Stimulated activated CD8-positive, alpha-beta memory T cell treated with anti-CD3 and anti-CD28 coated beads, Interleukin-12 subunit alpha, Interleukin-12 subunit beta, amount 100 ng/mL, for 24 hours (primary cell): ENCODE measurements at regions not wholly inside any gene's neighbourhood (a gene's known extent, or its start where the extent isn't known, plus 50 kb on each side); places are given as distances from the start of the nearest gene placed in this dataset.
"Not testable (repeated sequence)": the region's sequence is repeated elsewhere in the genome, so short reads cannot be mapped to it uniquely, and the experiment has no call there.

ENCODE experiments used
- DNase-seq: peaks from one replicate; pipeline ENCODE4 v3.0.0-alpha.2; 2020; ENCODE audit errors: extremely low read depth

GRCh38 chr6:140677781-140678528 lies 1303.5 kb upstream of the CITED2 start:
- DNase-seq, result no peak

- no peak for DNase-seq
Observed at GRCh38 chr6:140671926-140672325, 1297.5 kb upstream of the CITED2 start.

GRCh38 chr6:140670021-140670420 lies 1295.6 kb upstream of the CITED2 start:
- no peak for DNase-seq

GRCh38 chr6:140669321-140669720 lies 1294.9 kb upstream of the CITED2 start:
- no peak for DNase-seq

GRCh38 chr6:140663772-140664171 lies 1289.3 kb upstream of the CITED2 start:
- DNase-seq, result no peak

GRCh38 chr6:140663094-140663493 lies 1288.6 kb upstream of the CITED2 start:
- no peak for DNase-seq

- DNase-seq, result no peak
Observed at GRCh38 chr6:140661691-140662090, 1287.2 kb upstream of the CITED2 start.

GRCh38 chr6:140660295-140660694 lies 1285.8 kb upstream of the CITED2 start:
- no peak for DNase-seq

- DNase-seq, result no peak
Observed at GRCh38 chr6:140653972-140654371, 1279.5 kb upstream of the CITED2 start.

GRCh38 chr6:140653506-140653905 lies 1279.1 kb upstream of the CITED2 start:
- no peak for DNase-seq

GRCh38 chr6:140649502-140649901 lies 1275.1 kb upstream of the CITED2 start:
- DNase-seq, result not testable (repeated sequence)

GRCh38 chr6:140647322-140647721 lies 1272.9 kb upstream of the CITED2 start:
- DNase-seq, result not testable (repeated sequence)

GRCh38 chr6:140644017-140644416 lies 1269.6 kb upstream of the CITED2 start:
- no peak for DNase-seq

- no peak for DNase-seq
Observed at GRCh38 chr6:140641412-140641811, 1267.0 kb upstream of the CITED2 start.

GRCh38 chr6:140636908-140637402 lies 1262.5 kb upstream of the CITED2 start:
- DNase-seq, result no peak

GRCh38 chr6:140636271-140636907 lies 1261.9 kb upstream of the CITED2 start:
- DNase-seq, result no peak

- no peak for DNase-seq
Observed at GRCh38 chr6:140627002-140627401, 1252.6 kb upstream of the CITED2 start.

GRCh38 chr6:140623498-140623897 lies 1249.0 kb upstream of the CITED2 start:
- no peak for DNase-seq

- no peak for DNase-seq
Observed at GRCh38 chr6:140620496-140620895, 1246.0 kb upstream of the CITED2 start.

GRCh38 chr6:140609956-140610355 lies 1235.5 kb upstream of the CITED2 start:
- DNase-seq, result no peak

GRCh38 chr6:140609321-140609720 lies 1234.9 kb upstream of the CITED2 start:
- no peak for DNase-seq

GRCh38 chr6:140604786-140605185 lies 1230.3 kb upstream of the CITED2 start:
- no peak for DNase-seq
